Astrocyte (in vitro differentiated cells and primary cell): ENCODE measurements at regions not wholly inside any gene's neighbourhood (a gene's known extent, or its start where the extent isn't known, plus 50 kb on each side); places are given as distances from the start of the nearest gene placed in this dataset.

Source experiments
- EZH2 ChIP-seq: IDR thresholded peaks from 2 replicates; pipeline ENCODE4 v1.6.1; 2012; ENCODE audit warnings: mild to moderate bottlenecking, low read length, inconsistent platforms; ENCODE audit not compliant: insufficient read depth
- TF ChIP-seq, protein P1 (sequence below): IDR thresholded peaks from 2 replicates; pipeline ENCODE4 v1.5.1; 2011; ENCODE audit warnings: low read depth, mild to moderate bottlenecking, inconsistent platforms, low read length, moderate library complexity; ENCODE audit not compliant: insufficient read depth

DNA sequence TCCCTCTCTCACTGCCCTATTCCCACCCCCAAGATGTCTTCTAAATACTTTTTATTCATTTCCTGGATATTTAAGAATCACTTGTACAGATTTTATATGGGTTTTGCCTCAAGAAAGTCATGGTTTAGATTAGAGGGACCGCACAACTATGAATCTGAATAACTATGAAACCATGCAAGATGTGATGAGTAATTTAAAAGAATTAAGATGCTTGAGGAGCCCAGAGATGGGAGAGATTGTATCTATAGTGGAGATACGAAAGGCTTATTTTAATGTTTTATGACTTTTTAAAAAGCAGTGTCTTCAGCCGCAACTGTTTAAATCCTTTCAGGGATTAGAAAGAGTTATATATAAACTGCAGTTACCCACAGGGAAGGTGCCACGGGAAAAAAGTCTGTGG, 324.1 kb downstream of the LPIN1 start:
- TF ChIP-seq, protein P1, sequence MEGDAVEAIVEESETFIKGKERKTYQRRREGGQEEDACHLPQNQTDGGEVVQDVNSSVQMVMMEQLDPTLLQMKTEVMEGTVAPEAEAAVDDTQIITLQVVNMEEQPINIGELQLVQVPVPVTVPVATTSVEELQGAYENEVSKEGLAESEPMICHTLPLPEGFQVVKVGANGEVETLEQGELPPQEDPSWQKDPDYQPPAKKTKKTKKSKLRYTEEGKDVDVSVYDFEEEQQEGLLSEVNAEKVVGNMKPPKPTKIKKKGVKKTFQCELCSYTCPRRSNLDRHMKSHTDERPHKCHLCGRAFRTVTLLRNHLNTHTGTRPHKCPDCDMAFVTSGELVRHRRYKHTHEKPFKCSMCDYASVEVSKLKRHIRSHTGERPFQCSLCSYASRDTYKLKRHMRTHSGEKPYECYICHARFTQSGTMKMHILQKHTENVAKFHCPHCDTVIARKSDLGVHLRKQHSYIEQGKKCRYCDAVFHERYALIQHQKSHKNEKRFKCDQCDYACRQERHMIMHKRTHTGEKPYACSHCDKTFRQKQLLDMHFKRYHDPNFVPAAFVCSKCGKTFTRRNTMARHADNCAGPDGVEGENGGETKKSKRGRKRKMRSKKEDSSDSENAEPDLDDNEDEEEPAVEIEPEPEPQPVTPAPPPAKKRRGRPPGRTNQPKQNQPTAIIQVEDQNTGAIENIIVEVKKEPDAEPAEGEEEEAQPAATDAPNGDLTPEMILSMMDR, result no peak
- no peak for TF ChIP-seq EZH2
